CD4-positive, alpha-beta T cell treated with Interleukin-12 subunit alpha and Interleukin-12 subunit beta, for 1 hour (primary cell): ENCODE measurements at regions not wholly inside any gene's neighbourhood (a gene's known extent, or its start where the extent isn't known, plus 50 kb on each side); places are given as distances from the start of the nearest gene placed in this dataset.
"Not testable (repeated sequence)": the region's sequence is repeated elsewhere in the genome, so short reads cannot be mapped to it uniquely, and the experiment has no call there.

Source experiments
- DNase-seq: peaks from one replicate; pipeline ENCODE4 v3.0.0-alpha.2; 2020

GRCh38 chr14:105641075-105641937, 114.9 kb downstream of the TMEM121 start:
- DNase-seq: no peak

- not testable (repeated sequence) for DNase-seq
Observed at GRCh38 chr14:105641951-105642350, 115.6 kb downstream of the TMEM121 start.

- not testable (repeated sequence) for DNase-seq
Observed at GRCh38 chr14:105642486-105642885, 116.1 kb downstream of the TMEM121 start.

GRCh38 chr14:105643406-105644052, 117.1 kb downstream of the TMEM121 start:
- DNase-seq: not testable (repeated sequence)

- DNase-seq: not testable (repeated sequence)
Observed at GRCh38 chr14:105644053-105644435, 117.7 kb downstream of the TMEM121 start.

- DNase-seq: not testable (repeated sequence)
Observed at GRCh38 chr14:105644457-105644856, 118.1 kb downstream of the TMEM121 start.

- not testable (repeated sequence) for DNase-seq
Observed at GRCh38 chr14:105644891-105645290, 118.5 kb downstream of the TMEM121 start.

GRCh38 chr14:105645389-105645788, 119.0 kb downstream of the TMEM121 start:
- not testable (repeated sequence) for DNase-seq

- no peak for DNase-seq
Observed at GRCh38 chr14:105646175-105646574, 119.8 kb downstream of the TMEM121 start.

- DNase-seq: not testable (repeated sequence)
Observed at GRCh38 chr14:105646711-105647281, 120.4 kb downstream of the TMEM121 start.

GRCh38 chr14:105647426-105647783, 121.0 kb downstream of the TMEM121 start:
- DNase-seq: not testable (repeated sequence)

GRCh38 chr14:105647784-105648608, 121.6 kb downstream of the TMEM121 start:
- no peak for DNase-seq

- DNase-seq: not testable (repeated sequence)
Observed at GRCh38 chr14:105648609-105649535, 122.5 kb downstream of the TMEM121 start.

- DNase-seq: not testable (repeated sequence)
Observed at GRCh38 chr14:105652317-105652716, 125.9 kb downstream of the TMEM121 start.

- not testable (repeated sequence) for DNase-seq
Observed at GRCh38 chr14:105653921-105654320, 127.5 kb downstream of the TMEM121 start.

GRCh38 chr14:105659255-105659654, 132.9 kb downstream of the TMEM121 start:
- DNase-seq: not testable (repeated sequence)

- no peak for DNase-seq
Observed at GRCh38 chr14:105659935-105660527, 133.6 kb downstream of the TMEM121 start.

GRCh38 chr14:105660816-105661531, 134.6 kb downstream of the TMEM121 start:
- no peak for DNase-seq

GRCh38 chr14:105662043-105662442, 135.7 kb downstream of the TMEM121 start:
- not testable (repeated sequence) for DNase-seq

- not testable (repeated sequence) for DNase-seq
Observed at GRCh38 chr14:105662592-105662991, 136.2 kb downstream of the TMEM121 start.
